ENCODE measurements at regions not wholly inside any gene's neighbourhood (a gene's known extent, or its start where the extent isn't known, plus 50 kb on each side); places are given as distances from the start of the nearest gene placed in this dataset.

DNA sequence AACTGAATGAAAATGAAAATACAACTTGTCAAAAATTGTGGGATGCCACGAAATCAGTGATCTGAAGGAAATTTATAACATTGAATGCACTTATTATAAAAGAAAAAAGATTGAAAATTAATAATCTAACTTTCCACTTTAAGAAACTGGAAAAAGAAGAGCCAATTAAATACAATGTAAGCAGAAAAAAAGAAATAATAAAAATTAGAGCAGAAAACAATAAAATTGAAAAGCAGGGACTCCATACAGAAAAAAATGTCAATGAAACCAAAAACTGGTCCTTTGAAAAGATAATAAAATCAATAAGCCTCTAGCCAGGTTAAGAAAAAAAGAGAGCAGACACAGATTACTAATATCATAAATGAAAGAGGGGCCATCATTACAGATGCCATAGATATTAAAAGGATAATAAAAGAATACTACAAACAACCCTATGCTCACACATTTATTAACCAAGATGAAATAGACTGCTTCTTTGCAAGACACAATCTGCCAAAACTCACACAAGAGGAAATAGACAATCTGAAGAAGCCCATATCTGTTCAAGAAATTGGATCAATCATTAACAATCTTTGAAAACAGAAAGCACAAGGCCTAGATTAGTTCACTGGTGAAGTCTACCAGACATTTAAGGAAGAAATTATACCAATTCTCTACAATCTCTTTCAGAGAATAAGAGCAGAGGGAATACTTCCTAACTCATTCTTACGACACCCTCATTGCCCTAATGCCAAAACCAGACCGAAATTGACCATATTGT is 233.8 kb upstream of the NEBL start:
- TF ChIP-seq, protein P1, sequence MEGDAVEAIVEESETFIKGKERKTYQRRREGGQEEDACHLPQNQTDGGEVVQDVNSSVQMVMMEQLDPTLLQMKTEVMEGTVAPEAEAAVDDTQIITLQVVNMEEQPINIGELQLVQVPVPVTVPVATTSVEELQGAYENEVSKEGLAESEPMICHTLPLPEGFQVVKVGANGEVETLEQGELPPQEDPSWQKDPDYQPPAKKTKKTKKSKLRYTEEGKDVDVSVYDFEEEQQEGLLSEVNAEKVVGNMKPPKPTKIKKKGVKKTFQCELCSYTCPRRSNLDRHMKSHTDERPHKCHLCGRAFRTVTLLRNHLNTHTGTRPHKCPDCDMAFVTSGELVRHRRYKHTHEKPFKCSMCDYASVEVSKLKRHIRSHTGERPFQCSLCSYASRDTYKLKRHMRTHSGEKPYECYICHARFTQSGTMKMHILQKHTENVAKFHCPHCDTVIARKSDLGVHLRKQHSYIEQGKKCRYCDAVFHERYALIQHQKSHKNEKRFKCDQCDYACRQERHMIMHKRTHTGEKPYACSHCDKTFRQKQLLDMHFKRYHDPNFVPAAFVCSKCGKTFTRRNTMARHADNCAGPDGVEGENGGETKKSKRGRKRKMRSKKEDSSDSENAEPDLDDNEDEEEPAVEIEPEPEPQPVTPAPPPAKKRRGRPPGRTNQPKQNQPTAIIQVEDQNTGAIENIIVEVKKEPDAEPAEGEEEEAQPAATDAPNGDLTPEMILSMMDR (IDR thresholded peaks at IDR 0.05) = no peak
- TF ChIP-seq POLR2AphosphoS5 (IDR thresholded peaks at IDR 0.05; ENCODE audit: low read depth, low read length) = no peak
- TF ChIP-seq SIN3A (IDR thresholded peaks at IDR 0.05; ENCODE audit: borderline replicate concordance, insufficient read depth, low read depth, low read length) = no peak
